ENCODE measurements at regions not wholly inside any gene's neighbourhood (a gene's known extent, or its start where the extent isn't known, plus 50 kb on each side); places are given as distances from the start of the nearest gene placed in this dataset.

GRCh38 chr6:95518630-95519227, 58.6 kb upstream of the MANEA start:
- Mint-ChIP-seq H3K4me3 (no peak overlapping the region), H3K27me3 (ENCODE audit: insufficient read depth) (no peaks in the 10 kb centered on the region; the same call in 1 of the 2 replicates), H3K9me3 (peaks cover 4% of the 10 kb centered on the region), H3K36me3 (ENCODE audit: low read depth) (no peaks in the 10 kb centered on the region), H3K4me1 (ENCODE audit: low read depth) (no peaks in the 10 kb centered on the region), H3K27ac (no peak overlapping the region)
- DNase-seq = no peak
- TF ChIP-seq CTCF (IDR thresholded peaks at IDR 0.05) = no peak

DNA sequence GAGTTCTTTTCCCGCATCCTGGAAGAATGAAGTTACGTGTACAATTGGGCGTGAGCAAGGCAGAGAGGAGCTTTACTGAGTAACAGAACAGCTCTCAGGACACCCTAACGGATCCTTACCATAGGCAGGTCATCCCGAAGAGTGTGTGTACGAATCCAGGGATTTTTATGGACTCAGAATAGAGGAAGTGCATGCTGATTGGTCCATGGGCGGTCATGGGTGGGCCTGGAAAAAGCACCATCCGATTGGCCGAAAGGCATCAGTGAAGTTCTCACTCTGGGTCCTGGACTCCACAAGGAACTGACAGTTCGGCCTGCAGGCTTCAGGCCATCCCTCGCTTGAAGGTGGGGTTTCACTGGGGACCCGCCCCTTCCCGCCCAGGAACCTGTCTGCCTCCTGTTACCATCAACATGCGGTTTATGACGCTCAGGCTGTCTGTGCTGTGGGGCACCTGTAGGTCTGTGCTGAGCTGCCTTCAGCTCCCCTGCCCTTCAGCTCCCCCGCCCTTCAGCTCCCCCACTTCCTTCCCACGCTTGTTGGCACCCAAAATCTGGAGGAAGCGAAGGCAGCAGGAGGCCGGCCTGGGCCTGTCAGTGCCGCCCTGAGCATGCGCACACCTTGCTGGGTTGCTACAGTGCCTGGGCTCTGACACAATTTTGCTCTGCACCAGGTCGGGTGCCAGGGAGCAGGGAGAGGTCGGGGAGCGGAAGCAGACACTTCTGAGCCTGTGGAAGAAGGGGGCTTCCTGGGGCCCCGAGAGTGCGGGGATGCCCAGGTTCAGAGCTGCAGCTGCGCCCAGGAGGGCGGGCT, 57.9 kb upstream of the MANEA start:
- Mint-ChIP-seq H3K27ac (no peak overlapping the region), H3K27me3 (ENCODE audit: insufficient read depth) (no peaks in the 10 kb centered on the region; the same call in 1 of the 2 replicates), H3K4me3 (no peak overlapping the region), H3K4me1 (ENCODE audit: low read depth) (no peaks in the 10 kb centered on the region), H3K9me3 (peaks cover 4% of the 10 kb centered on the region), H3K36me3 (ENCODE audit: low read depth) (no peaks in the 10 kb centered on the region)
- TF ChIP-seq CTCF (IDR thresholded peaks at IDR 0.05) = no peak
- no peak for DNase-seq

GRCh38 chr6:95521181-95521580, 56.2 kb upstream of the MANEA start:
- no peak for TF ChIP-seq CTCF (IDR thresholded peaks at IDR 0.05)
- Mint-ChIP-seq H3K9me3 (peaks cover 11% of the 10 kb centered on the region), H3K4me1 (ENCODE audit: low read depth) (no peaks in the 10 kb centered on the region), H3K4me3 (no peak overlapping the region), H3K27ac (no peak overlapping the region), H3K27me3 (ENCODE audit: insufficient read depth) (no peaks in the 10 kb centered on the region; the same call in 1 of the 2 replicates), H3K36me3 (ENCODE audit: low read depth) (no peaks in the 10 kb centered on the region)
- DNase-seq = no peak
